ENCODE measurements at regions not wholly inside any gene's neighbourhood (a gene's known extent, or its start where the extent isn't known, plus 50 kb on each side); places are given as distances from the start of the nearest gene placed in this dataset.

GRCh38 chr6:41452763-41453162 lies 93.4 kb upstream of the FOXP4 start:
- Mint-ChIP-seq H3K36me3 (ENCODE audit: insufficient read depth in 1 of 3, low read depth in 3 of 3) (no peaks in the 10 kb centered on the region), H3K4me3 (no peak overlapping the region), H3K9me3 (no peaks in the 10 kb centered on the region), H3K4me1 (peaks cover 33 to 38% of the 10 kb centered on the region in 2 experiments), H3K27me3 (ENCODE audit: low read depth) (peaks cover 53% of the 10 kb centered on the region), H3K27ac (no peak overlapping the region)
- Histone ChIP-seq H3K4ac (ENCODE audit: low read depth, low read length) (no peak overlapping the region), H3K27ac (ENCODE audit: insufficient read length, low read depth, low read length) (no peak overlapping the region), H3K18ac (ENCODE audit: insufficient read length, low read depth, low read length) (no peak overlapping the region), H3K23me2 (ENCODE audit: insufficient read length, low read depth, low read length, poor library complexity, severe bottlenecking) (no peaks in the 10 kb centered on the region), H3K9me3 (ENCODE audit: control insufficient read depth, low read depth, low read length) (no peaks in the 10 kb centered on the region), H3K14ac (ENCODE audit: insufficient read depth, low read length) (no peak overlapping the region), H2BK12ac (ENCODE audit: insufficient read length, low read depth, low read length) (no peak overlapping the region), H2BK15ac (ENCODE audit: low read depth, low read length) (no peak overlapping the region), H2BK120ac (ENCODE audit: low read depth, low read length, poor library complexity, severe bottlenecking) (no peak overlapping the region), H3K79me1 (ENCODE audit: insufficient read depth, low read depth, low read length, poor library complexity, severe bottlenecking) (no peaks in the 10 kb centered on the region), H3K4me1 (ENCODE audit: insufficient read depth, low read length) (no peaks in the 10 kb centered on the region), H4K5ac (ENCODE audit: insufficient read length, low read depth, low read length) (no peak overlapping the region), H3K79me2 (ENCODE audit: insufficient read depth, low read length) (no peaks in the 10 kb centered on the region), H2AFZ (ENCODE audit: low read length) (no peak overlapping the region), H3K4me2 (ENCODE audit: insufficient read depth, insufficient read length, low read length) (no peak overlapping the region), H3K9ac (ENCODE audit: extremely low read depth, insufficient read length, low read length) (no peak overlapping the region), H2BK20ac (ENCODE audit: low read depth, low read length, poor library complexity, severe bottlenecking) (no peak overlapping the region), H2BK5ac (ENCODE audit: insufficient read length, low read length) (no peak overlapping the region), H4K8ac (replicated peaks; ENCODE audit: insufficient read length, low read depth, low read length) (no peak overlapping the region), H3K56ac (ENCODE audit: insufficient read length, low read depth, low read length) (no peak overlapping the region), H3K23ac (ENCODE audit: insufficient read length, low read depth, low read length) (no peak overlapping the region), H3K27me3 (ENCODE audit: insufficient read depth, low read length) (no peaks in the 10 kb centered on the region; the same call in 1 of the 2 replicates), H3T11ph (ENCODE audit: low read length) (no peak overlapping the region), H2AK5ac (ENCODE audit: insufficient read length, low read length) (no peak overlapping the region), H4K91ac (ENCODE audit: insufficient read length, low read depth, low read length) (no peak overlapping the region), H4K20me1 (ENCODE audit: control insufficient read depth, insufficient read depth, insufficient read length) (no peaks in the 10 kb centered on the region)
- no CpG with 5 or more reads among the region's 4 CpGs for WGBS (ENCODE audit: extremely low coverage, insufficient read length, low lambda C conversion rate)
- DNase-seq, result no peak
- TF ChIP-seq CTCF (conservative IDR thresholded peaks at IDR 0.05), result no peak
